Activated naive CD4-positive, alpha-beta T cell (primary cell): ENCODE measurements at regions not wholly inside any gene's neighbourhood (a gene's known extent, or its start where the extent isn't known, plus 50 kb on each side); places are given as distances from the start of the nearest gene placed in this dataset.

Experiments used
- DNase-seq, 4 experiments: peaks; one replicate each; lab custom pipeline; 2025; lab: John Stamatoyannopoulos, UW

GRCh38 chr6:148247386-148248063 is 95.1 kb upstream of the SASH1 start:
- no peak for DNase-seq

DNA sequence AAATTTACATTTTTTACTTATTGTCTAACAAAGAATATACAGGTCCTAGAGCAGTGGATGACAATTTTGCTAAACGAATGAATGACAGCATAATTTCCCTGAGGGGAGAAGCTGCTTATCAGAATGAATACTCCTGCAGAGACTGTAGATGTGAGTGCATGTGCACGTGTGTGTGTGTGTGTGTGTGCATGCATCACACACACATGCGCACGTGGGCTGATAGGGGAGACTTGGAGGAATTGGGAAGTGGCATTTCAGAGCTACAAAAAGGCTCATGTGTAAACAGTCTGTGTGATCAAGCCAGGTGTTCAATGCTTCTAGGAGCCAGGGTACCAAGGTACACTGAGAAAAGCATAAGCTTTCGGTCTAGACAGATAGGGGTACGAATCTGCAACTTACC is 93.5 kb upstream of the SASH1 start:
- no peak for DNase-seq

GRCh38 chr6:148249679-148250375 is 92.8 kb upstream of the SASH1 start:
- DNase-seq, result no peak

DNA sequence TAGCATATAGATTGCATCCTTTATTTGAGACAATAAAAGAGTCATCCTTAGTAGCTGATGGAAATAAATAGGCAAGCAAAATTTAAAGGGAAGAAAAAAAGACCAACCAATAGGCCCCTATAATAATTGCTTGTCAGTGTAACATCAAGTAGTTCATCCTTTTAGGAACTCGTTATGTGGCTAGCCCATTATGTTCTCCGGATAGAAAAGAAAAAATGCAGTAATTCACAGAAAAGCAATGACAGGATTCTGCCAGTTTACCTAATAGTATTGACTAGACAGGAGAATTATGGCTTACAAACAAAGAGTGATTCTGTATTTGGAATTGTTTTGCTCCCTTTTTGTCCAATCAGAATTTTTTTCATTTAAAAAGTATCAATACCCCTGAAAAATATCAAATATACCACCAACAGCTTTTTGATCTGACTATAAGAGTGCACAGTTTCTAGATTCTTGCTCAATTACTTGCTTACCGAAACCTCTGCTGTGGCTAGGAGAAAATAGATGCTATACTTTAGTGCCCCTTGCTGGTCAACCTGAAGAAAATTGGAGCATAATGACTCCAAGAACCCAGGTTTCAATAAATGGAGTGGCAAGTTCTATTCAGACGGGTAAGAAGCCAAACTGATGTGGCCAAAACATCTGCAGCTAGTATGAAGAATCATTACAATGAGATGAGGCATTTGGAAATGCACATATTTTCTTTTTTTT is 91.5 kb upstream of the SASH1 start:
- no peak for DNase-seq

- DNase-seq, result no peak
These were observed 90.7 kb upstream of the SASH1 start for GRCh38 chr6:148251891-148252290.

GRCh38 chr6:148257810-148258209 is 84.8 kb upstream of the SASH1 start:
- no peak for DNase-seq

DNA sequence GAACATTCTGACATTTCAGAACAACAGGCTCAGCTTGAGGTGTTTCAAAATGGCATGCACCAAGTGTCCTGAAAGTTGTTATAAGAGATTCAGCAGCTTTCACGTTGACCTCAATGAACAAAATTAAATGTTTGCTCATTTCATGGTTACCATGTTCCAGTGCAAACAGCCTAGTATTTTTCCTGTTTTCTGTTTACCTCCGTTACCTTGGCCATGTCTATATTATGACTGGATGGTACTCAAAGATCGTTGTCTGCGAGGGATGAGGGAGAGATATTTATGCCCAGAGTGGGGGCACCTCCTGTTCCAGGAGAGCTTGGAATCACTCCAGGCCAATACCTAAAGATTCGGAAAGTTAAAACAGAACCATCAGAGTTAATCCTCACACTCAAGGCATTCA is 83.8 kb upstream of the SASH1 start:
- no peak for DNase-seq

GRCh38 chr6:148261470-148261869 is 81.2 kb upstream of the SASH1 start:
- no peak for DNase-seq

- no peak for DNase-seq
These were observed 79.6 kb upstream of the SASH1 start for GRCh38 chr6:148263010-148263409.

DNA sequence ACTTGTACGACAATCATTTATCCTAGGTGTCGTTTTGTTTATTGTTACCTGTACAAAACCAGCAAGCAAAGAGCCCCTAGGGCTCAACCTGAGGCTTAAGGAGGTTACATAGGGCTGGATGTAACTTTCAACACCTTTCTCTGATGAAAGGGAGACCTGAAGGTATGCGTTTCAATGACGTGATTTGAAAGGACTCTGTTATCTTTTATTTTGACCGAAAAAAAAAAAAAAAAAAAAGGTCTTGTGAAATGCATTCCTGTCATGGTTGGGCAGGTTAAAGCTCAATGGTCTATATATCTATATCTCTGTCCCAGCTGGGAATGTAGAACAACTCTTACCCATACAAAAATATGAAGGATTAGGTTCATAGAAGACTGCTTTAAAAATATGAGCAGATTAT is 78.7 kb upstream of the SASH1 start:
- no peak for DNase-seq

DNA sequence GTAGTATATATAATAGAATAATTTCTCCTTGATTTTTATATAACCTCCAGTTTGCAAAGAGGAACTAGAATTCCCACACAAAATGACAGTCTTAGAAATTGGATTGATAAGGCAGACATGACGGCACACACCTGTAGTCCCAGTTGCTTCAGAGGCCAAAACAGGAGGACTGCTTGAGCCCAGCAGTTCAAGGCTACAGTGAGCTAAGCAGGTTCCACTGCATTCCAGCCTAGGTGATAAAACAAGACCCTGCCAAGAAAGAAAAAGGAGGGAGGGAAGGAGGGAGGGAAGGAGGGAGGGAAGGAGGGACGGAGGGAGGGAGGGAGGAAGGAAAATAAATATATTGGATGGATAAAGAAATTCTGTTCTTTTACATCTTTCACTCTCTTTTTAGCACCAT is 77.6 kb upstream of the SASH1 start:
- no peak for DNase-seq

GRCh38 chr6:148269386-148269785 is 73.3 kb upstream of the SASH1 start:
- DNase-seq, result no peak

- DNase-seq, result no peak
These were observed 70.8 kb upstream of the SASH1 start for GRCh38 chr6:148271711-148272439.

GRCh38 chr6:148272597-148272996 is 70.0 kb upstream of the SASH1 start:
- no peak for DNase-seq

DNA sequence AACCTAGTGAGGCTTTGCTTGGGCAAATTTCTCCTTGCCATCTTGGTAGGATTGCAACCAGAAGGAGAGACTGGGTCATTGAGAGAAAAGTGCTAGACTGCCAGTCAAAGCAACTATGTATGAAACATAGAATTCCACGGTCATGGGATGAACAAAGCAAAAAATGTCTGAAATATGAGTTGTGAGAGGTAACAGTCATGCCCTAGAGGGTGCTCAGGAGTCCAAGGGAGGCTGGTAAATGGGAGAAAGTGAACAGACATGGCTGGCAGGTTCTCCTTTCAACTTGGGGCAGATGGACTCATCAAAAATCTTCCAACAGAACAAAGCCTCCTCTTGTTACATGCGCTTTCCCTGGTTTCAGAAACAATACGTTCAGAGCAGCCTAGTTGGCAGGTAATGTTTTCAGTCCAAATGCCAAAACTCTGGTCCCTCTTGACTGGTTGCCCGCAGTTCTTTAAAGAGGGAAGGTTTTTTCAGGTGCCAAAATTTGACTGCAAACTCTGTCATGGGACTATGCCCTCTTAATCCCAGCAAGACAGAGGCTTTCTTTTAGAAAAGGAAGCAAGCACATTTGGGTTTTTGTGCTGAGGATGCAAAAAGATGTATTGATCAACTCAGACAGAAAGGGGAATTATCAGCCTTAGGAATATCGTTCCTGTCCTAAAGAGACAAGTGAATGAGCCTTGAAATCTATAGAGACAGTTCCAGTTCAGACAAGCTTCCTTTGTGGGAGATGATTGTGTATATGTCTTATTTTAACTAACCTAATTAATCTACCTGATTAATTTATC is 68.5 kb upstream of the SASH1 start:
- no peak for DNase-seq

DNA sequence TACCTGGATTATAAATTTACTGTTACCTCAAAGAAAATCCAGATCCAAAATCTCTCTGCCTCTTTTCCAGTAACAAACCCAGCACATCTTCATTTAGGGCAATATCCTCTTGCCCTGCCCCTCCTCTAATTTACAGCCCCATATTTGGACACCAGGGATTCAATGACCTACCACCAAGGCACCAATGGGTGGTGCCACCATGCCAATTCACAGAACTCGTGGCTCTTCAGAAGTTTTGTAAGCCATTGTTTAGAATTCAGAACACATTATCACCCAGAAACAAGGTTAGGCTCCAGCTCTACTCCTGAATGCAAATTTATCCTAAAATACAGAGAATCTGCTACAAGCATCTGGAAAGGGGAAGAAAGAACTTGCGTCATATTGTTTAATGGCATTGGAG is 67.8 kb upstream of the SASH1 start:
- DNase-seq, result no peak

- DNase-seq, result no peak
These were observed 57.4 kb upstream of the SASH1 start for GRCh38 chr6:148285205-148285604.

- DNase-seq, result no peak
These were observed 56.1 kb upstream of the SASH1 start for GRCh38 chr6:148286563-148286962.

- no peak for DNase-seq
These were observed 54.9 kb upstream of the SASH1 start for GRCh38 chr6:148287623-148288333.

DNA sequence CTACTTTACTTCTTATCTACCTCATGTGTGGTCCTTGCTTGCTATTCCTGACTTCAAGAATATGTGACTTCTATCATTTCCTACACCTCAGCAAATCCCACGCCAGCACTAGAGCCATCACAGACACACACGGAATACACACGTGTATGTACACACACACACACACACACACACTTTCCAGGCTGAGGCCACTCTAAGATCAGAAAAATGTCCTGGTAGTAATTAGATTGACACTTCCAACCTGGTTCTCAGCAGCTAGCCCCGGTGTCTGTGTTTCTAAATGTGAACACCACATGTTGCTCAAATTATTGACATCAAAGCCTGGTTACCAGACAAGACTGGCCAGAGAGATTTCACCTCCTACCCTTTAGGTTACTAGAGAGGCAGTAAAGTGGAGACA is 54.1 kb upstream of the SASH1 start:
- DNase-seq, result no peak

- no peak for DNase-seq
These were observed 53.5 kb upstream of the SASH1 start for GRCh38 chr6:148289153-148289552.
